GM18519 (cell line): ENCODE measurements at regions not wholly inside any gene's neighbourhood (a gene's known extent, or its start where the extent isn't known, plus 50 kb on each side); places are given as distances from the start of the nearest gene placed in this dataset.
"Not testable (repeated sequence)": the region's sequence is repeated elsewhere in the genome, so short reads cannot be mapped to it uniquely, and the experiment has no call there.

ENCODE experiments used
- ATAC-seq: cut with Tn5 transposase; IDR thresholded peaks from one replicate; pipeline ENCODE4 v1.9.1; 2021; ENCODE audit warnings: mild to moderate bottlenecking, moderate library complexity; ENCODE audit not compliant: unreplicated experiment, low FRiP score

- no peak for ATAC-seq
These were observed 627.2 kb upstream of the ROBO1 start for GRCh38 chr3:80395023-80395422.

- no peak for ATAC-seq
These were observed 623.8 kb upstream of the ROBO1 start for GRCh38 chr3:80391573-80391972.

GRCh38 chr3:80384811-80385210 is 617.0 kb upstream of the ROBO1 start:
- no peak for ATAC-seq

GRCh38 chr3:80374423-80374822 is 606.6 kb upstream of the ROBO1 start:
- no peak for ATAC-seq

- no peak for ATAC-seq
These were observed 600.8 kb upstream of the ROBO1 start for GRCh38 chr3:80368616-80369015.

- ATAC-seq: no peak
These were observed 599.2 kb upstream of the ROBO1 start for GRCh38 chr3:80366808-80367548.

GRCh38 chr3:80357761-80358160 is 590.0 kb upstream of the ROBO1 start:
- ATAC-seq: no peak

GRCh38 chr3:80355144-80355543 is 587.3 kb upstream of the ROBO1 start:
- no peak for ATAC-seq

- ATAC-seq: no peak
These were observed 583.4 kb upstream of the ROBO1 start for GRCh38 chr3:80351201-80351600.

- ATAC-seq: no peak
These were observed 583.0 kb upstream of the ROBO1 start for GRCh38 chr3:80350771-80351170.

GRCh38 chr3:80338366-80338765 is 570.6 kb upstream of the ROBO1 start:
- ATAC-seq: no peak

GRCh38 chr3:80334534-80334933 is 566.7 kb upstream of the ROBO1 start:
- ATAC-seq: no peak

GRCh38 chr3:80331494-80332170 is 563.8 kb upstream of the ROBO1 start:
- ATAC-seq: no peak

- not testable (repeated sequence) for ATAC-seq
These were observed 546.7 kb upstream of the ROBO1 start for GRCh38 chr3:80314541-80314940.

- ATAC-seq: no peak
These were observed 540.8 kb upstream of the ROBO1 start for GRCh38 chr3:80308637-80309036.

GRCh38 chr3:80307844-80308243 is 540.0 kb upstream of the ROBO1 start:
- no peak for ATAC-seq

GRCh38 chr3:80297720-80298119 is 529.9 kb upstream of the ROBO1 start:
- no peak for ATAC-seq

GRCh38 chr3:80285388-80285787 is 517.6 kb upstream of the ROBO1 start:
- no peak for ATAC-seq

- no peak for ATAC-seq
These were observed 516.0 kb upstream of the ROBO1 start for GRCh38 chr3:80283783-80284182.

GRCh38 chr3:80278056-80278455 is 510.3 kb upstream of the ROBO1 start:
- no peak for ATAC-seq

GRCh38 chr3:80275120-80275519 is 507.3 kb upstream of the ROBO1 start:
- no peak for ATAC-seq

GRCh38 chr3:80263260-80263659 is 495.5 kb upstream of the ROBO1 start:
- ATAC-seq: no peak
